ENCODE measurements at regions not wholly inside any gene's neighbourhood (a gene's known extent, or its start where the extent isn't known, plus 50 kb on each side); places are given as distances from the start of the nearest gene placed in this dataset. TPM values are rescaled to one million over a fixed set of nuclear protein-coding genes. Genes with fewer than 3 reads are reported as not detected.

- no peaks in the 10 kb centered on the region for H3K36me3 Mint-ChIP-seq (ENCODE audit: insufficient read depth, unreplicated experiment)
- CTCF ChIA-PET, result no interaction called here
- TF ChIP-seq, protein P1, sequence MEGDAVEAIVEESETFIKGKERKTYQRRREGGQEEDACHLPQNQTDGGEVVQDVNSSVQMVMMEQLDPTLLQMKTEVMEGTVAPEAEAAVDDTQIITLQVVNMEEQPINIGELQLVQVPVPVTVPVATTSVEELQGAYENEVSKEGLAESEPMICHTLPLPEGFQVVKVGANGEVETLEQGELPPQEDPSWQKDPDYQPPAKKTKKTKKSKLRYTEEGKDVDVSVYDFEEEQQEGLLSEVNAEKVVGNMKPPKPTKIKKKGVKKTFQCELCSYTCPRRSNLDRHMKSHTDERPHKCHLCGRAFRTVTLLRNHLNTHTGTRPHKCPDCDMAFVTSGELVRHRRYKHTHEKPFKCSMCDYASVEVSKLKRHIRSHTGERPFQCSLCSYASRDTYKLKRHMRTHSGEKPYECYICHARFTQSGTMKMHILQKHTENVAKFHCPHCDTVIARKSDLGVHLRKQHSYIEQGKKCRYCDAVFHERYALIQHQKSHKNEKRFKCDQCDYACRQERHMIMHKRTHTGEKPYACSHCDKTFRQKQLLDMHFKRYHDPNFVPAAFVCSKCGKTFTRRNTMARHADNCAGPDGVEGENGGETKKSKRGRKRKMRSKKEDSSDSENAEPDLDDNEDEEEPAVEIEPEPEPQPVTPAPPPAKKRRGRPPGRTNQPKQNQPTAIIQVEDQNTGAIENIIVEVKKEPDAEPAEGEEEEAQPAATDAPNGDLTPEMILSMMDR (IDR thresholded peaks at IDR 0.05; ENCODE audit: unreplicated experiment), result no peak
- no peak overlapping the region for H3K4me3 Mint-ChIP-seq (ENCODE audit: low read depth, unreplicated experiment)
- intact Hi-C loops (cut with micrococcal nuclease; ENCODE audit: unreplicated experiment), result no loop called here
- no peaks in the 10 kb centered on the region for H3K27me3 Mint-ChIP-seq (ENCODE audit: unreplicated experiment)
- no TSS peak for BruUV-seq (replicated peaks)
- no peaks in the 10 kb centered on the region for H3K4me1 Mint-ChIP-seq (ENCODE audit: low read depth, unreplicated experiment)
- DNase-seq, result no peak
- no peaks in the 10 kb centered on the region for H3K9me3 Mint-ChIP-seq (ENCODE audit: low read depth, unreplicated experiment)
- H3K27ac Mint-ChIP-seq (ENCODE audit: unreplicated experiment), result no peak overlapping the region
Measured at GRCh38 chr15:36519067-36519466, 60.4 kb upstream of the CDIN1 start.

GRCh38 chr15:36525430-36525829 is 54.0 kb upstream of the CDIN1 start:
- Mint-ChIP-seq H3K27ac (ENCODE audit: unreplicated experiment) (no peak overlapping the region), H3K9me3 (ENCODE audit: low read depth, unreplicated experiment) (no peaks in the 10 kb centered on the region), H3K4me3 (ENCODE audit: low read depth, unreplicated experiment) (no peak overlapping the region), H3K27me3 (ENCODE audit: unreplicated experiment) (no peaks in the 10 kb centered on the region), H3K4me1 (ENCODE audit: low read depth, unreplicated experiment) (no peaks in the 10 kb centered on the region), H3K36me3 (ENCODE audit: insufficient read depth, unreplicated experiment) (no peaks in the 10 kb centered on the region)
- TF ChIP-seq, protein P1 (IDR thresholded peaks at IDR 0.05; ENCODE audit: unreplicated experiment), result no peak
- no peak for DNase-seq
- intact Hi-C loops (cut with micrococcal nuclease; ENCODE audit: unreplicated experiment), result no loop called here
- CTCF ChIA-PET, result no interaction called here
- no TSS peak for BruUV-seq (replicated peaks)

GRCh38 chr15:36527235-36528162 is 51.9 kb upstream of the CDIN1 start:
- Mint-ChIP-seq H3K27me3 (ENCODE audit: unreplicated experiment) (no peaks in the 10 kb centered on the region), H3K27ac (ENCODE audit: unreplicated experiment) (no peak overlapping the region), H3K4me3 (ENCODE audit: low read depth, unreplicated experiment) (no peak overlapping the region), H3K36me3 (ENCODE audit: insufficient read depth, unreplicated experiment) (no peaks in the 10 kb centered on the region), H3K9me3 (ENCODE audit: low read depth, unreplicated experiment) (no peaks in the 10 kb centered on the region), H3K4me1 (ENCODE audit: low read depth, unreplicated experiment) (no peaks in the 10 kb centered on the region)
- DNase-seq, result no peak
- intact Hi-C loops (cut with micrococcal nuclease; ENCODE audit: unreplicated experiment), result no loop called here
- CTCF ChIA-PET, result no interaction called here
- no TSS peak for BruUV-seq (replicated peaks)
- TF ChIP-seq, protein P1 (IDR thresholded peaks at IDR 0.05; ENCODE audit: unreplicated experiment), result no peak

- Mint-ChIP-seq H3K27ac (ENCODE audit: unreplicated experiment) (no peak overlapping the region), H3K9me3 (ENCODE audit: low read depth, unreplicated experiment) (no peaks in the 10 kb centered on the region), H3K27me3 (ENCODE audit: unreplicated experiment) (no peaks in the 10 kb centered on the region), H3K4me3 (ENCODE audit: low read depth, unreplicated experiment) (no peak overlapping the region), H3K36me3 (ENCODE audit: insufficient read depth, unreplicated experiment) (no peaks in the 10 kb centered on the region), H3K4me1 (ENCODE audit: low read depth, unreplicated experiment) (no peaks in the 10 kb centered on the region)
- DNase-seq, result no peak
- intact Hi-C loops (cut with micrococcal nuclease; ENCODE audit: unreplicated experiment), result no loop called here
- no TSS peak for BruUV-seq (replicated peaks)
- CTCF ChIA-PET, result no interaction called here
- TF ChIP-seq, protein P1 (IDR thresholded peaks at IDR 0.05; ENCODE audit: unreplicated experiment), result no peak
Measured at GRCh38 chr15:36529296-36530011, 50.0 kb upstream of the CDIN1 start.

Small RNAs in the stretch of these regions (microRNA-seq; reads per million reads assigned to microRNA genes)
- gene MIR4510, result not detected

Data from Calu3 (cell line).